Endothelial cell (in vitro differentiated cells): ENCODE measurements at regions not wholly inside any gene's neighbourhood (a gene's known extent, or its start where the extent isn't known, plus 50 kb on each side); places are given as distances from the start of the nearest gene placed in this dataset.

Experiments
- DNase-seq: peaks from one replicate; pipeline ENCODE4 v3.0.0; 2021; ENCODE audit warnings: low spot score
- H3K27ac Mint-ChIP-seq: one replicate; pipeline ENCODE4 v1.8.0; 2021; ENCODE audit warnings: mixed read lengths, inconsistent platforms; ENCODE audit not compliant: unreplicated experiment
- H3K27me3 Mint-ChIP-seq: one replicate; pipeline ENCODE4 v1.8.0; 2021; ENCODE audit warnings: mild to moderate bottlenecking, moderate library complexity, mixed read lengths, inconsistent platforms; ENCODE audit not compliant: unreplicated experiment
- H3K36me3 Mint-ChIP-seq: one replicate; pipeline ENCODE4 v1.8.0; 2021; ENCODE audit warnings: mild to moderate bottlenecking, low read depth, mixed read lengths, inconsistent platforms; ENCODE audit not compliant: unreplicated experiment
- H3K4me1 Mint-ChIP-seq: one replicate; pipeline ENCODE4 v1.8.0; 2021; ENCODE audit warnings: mild to moderate bottlenecking, mixed read lengths, inconsistent platforms; ENCODE audit not compliant: unreplicated experiment
- H3K4me3 Mint-ChIP-seq: one replicate; pipeline ENCODE4 v1.8.0; 2021; ENCODE audit warnings: mild to moderate bottlenecking, mixed read lengths, inconsistent platforms; ENCODE audit not compliant: unreplicated experiment
- H3K9me3 Mint-ChIP-seq: one replicate; pipeline ENCODE4 v1.8.0; 2021; ENCODE audit warnings: mixed read lengths, inconsistent platforms; ENCODE audit not compliant: unreplicated experiment
- TF ChIP-seq, protein P1 (sequence below): fragments of 200-600 bp; sonication (generic); IDR thresholded peaks from one replicate; pipeline ENCODE4 v1.5.0; 2021; ENCODE audit warnings: antibody characterized with exemption; ENCODE audit not compliant: unreplicated experiment

DNA sequence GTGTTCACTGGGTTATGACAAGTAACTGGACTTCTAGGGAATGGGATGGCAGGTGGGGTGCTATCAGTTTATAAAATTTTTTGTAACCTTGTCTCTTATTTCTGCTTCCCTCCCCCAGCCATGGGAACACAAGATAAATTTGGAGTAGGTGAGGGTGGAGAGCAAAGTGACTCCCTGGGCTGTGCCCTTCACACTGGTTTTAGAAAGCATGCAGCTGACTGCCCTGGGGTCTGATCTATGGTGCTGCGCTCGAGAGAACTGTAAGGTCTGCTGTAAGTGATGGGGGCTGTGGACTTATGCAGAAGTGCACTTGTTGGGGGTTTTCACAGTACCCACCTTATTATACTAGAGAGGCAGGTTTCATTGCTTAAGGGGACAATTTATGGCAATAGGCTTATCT is 247.7 kb upstream of the DMRT1 start:
- no peak overlapping the region for H3K27ac Mint-ChIP-seq
- no peaks in the 10 kb centered on the region for H3K36me3 Mint-ChIP-seq
- DNase-seq = no peak
- H3K4me3 Mint-ChIP-seq = no peak overlapping the region
- peaks cover 23% of the 10 kb centered on the region for H3K4me1 Mint-ChIP-seq
- TF ChIP-seq, protein P1, sequence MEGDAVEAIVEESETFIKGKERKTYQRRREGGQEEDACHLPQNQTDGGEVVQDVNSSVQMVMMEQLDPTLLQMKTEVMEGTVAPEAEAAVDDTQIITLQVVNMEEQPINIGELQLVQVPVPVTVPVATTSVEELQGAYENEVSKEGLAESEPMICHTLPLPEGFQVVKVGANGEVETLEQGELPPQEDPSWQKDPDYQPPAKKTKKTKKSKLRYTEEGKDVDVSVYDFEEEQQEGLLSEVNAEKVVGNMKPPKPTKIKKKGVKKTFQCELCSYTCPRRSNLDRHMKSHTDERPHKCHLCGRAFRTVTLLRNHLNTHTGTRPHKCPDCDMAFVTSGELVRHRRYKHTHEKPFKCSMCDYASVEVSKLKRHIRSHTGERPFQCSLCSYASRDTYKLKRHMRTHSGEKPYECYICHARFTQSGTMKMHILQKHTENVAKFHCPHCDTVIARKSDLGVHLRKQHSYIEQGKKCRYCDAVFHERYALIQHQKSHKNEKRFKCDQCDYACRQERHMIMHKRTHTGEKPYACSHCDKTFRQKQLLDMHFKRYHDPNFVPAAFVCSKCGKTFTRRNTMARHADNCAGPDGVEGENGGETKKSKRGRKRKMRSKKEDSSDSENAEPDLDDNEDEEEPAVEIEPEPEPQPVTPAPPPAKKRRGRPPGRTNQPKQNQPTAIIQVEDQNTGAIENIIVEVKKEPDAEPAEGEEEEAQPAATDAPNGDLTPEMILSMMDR = no peak
- H3K9me3 Mint-ChIP-seq = no peaks in the 10 kb centered on the region
- H3K27me3 Mint-ChIP-seq = peaks cover 3% of the 10 kb centered on the region

DNA sequence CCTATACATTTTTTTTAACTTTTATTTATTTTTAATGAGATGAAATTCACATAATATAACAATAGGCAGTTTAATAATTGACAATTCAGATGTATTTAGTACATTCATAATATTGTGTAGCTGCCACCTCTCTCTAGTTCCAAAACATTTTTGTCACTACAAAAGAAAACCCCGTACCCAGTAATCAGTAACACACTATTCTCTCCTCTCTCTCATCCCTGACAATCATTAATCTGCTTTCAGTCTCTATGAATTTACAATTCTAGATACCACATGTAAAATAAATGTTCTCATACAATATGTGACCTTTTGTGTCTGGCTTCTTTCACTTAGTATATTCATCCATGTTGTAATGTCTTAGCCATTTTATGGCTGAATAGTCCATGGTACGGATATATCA is 244.8 kb upstream of the DMRT1 start:
- TF ChIP-seq, protein P1 = no peak
- Mint-ChIP-seq H3K27ac (no peak overlapping the region), H3K27me3 (no peaks in the 10 kb centered on the region), H3K9me3 (no peaks in the 10 kb centered on the region), H3K36me3 (no peaks in the 10 kb centered on the region), H3K4me3 (no peak overlapping the region), H3K4me1 (peaks cover 4% of the 10 kb centered on the region)
- no peak for DNase-seq

DNA sequence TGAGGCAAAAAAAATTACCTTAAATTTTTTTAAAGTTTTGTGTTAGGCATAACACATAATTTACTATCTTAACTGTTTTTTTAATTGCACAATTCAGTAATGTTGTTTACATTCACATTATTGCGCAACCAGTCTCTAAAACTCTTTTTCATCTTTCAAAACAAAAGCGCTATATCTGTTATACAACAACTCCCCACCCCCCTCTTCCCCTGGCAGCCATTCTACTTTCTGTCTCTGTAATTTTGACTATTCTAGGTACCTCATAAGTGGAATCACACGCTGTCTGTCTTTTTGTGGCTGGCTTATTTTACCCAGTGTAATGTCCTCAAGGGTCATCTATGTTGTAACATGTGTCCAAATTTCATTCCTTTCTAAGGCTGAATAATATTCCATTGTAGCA is 241.5 kb upstream of the DMRT1 start:
- Mint-ChIP-seq H3K27me3 (no peaks in the 10 kb centered on the region), H3K36me3 (no peaks in the 10 kb centered on the region), H3K27ac (no peak overlapping the region), H3K9me3 (no peaks in the 10 kb centered on the region), H3K4me1 (no peaks in the 10 kb centered on the region), H3K4me3 (no peak overlapping the region)
- DNase-seq = no peak
- TF ChIP-seq, protein P1 = no peak

DNA sequence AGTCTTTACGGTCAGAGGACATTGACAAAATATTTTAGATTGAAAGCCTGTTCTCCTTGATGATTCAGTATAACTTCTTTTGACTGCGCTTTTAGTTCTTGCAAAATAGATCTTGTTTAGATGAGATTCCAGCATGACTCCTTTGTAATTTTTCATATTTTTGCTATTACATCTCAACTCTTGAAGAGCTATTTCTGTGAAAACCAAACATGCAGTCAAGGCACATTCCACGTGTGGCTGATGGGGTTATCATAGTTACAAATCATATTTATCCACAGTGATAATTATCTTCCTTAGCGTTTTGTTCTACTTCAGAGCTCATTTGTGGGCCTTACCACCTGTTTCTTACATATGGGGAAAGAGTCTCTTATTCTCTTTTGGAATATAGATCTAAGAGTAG is 238.8 kb upstream of the DMRT1 start:
- Mint-ChIP-seq H3K4me3 (no peak overlapping the region), H3K36me3 (no peaks in the 10 kb centered on the region), H3K9me3 (no peaks in the 10 kb centered on the region), H3K27me3 (no peaks in the 10 kb centered on the region), H3K4me1 (no peaks in the 10 kb centered on the region), H3K27ac (no peak overlapping the region)
- TF ChIP-seq, protein P1 = no peak
- DNase-seq = no peak

DNA sequence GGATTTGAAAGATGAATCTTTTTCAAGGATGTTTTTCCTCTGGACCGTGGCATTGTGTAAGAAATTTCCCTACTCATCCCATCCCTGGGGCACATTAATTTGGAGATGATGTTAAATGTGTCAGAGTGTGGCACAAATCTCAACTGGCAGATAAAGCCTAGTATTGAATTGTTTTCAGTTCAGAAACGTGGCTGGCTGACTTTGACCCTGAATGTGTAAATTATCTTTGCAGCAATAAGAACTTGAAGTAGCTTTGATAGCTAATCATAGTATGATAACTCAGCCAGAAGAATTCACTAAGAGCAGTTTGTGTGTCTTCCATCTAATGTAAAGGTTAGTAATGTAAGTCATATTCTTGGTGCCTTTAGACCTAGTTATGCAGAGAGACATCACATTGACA is 238.4 kb upstream of the DMRT1 start:
- Mint-ChIP-seq H3K4me1 (no peaks in the 10 kb centered on the region), H3K27ac (no peak overlapping the region), H3K9me3 (no peaks in the 10 kb centered on the region), H3K27me3 (no peaks in the 10 kb centered on the region), H3K4me3 (no peak overlapping the region), H3K36me3 (no peaks in the 10 kb centered on the region)
- TF ChIP-seq, protein P1 = no peak
- no peak for DNase-seq
